Superior temporal gyrus (tissue), 1 donor: ENCODE measurements at regions not wholly inside any gene's neighbourhood (a gene's known extent, or its start where the extent isn't known, plus 50 kb on each side); places are given as distances from the start of the nearest gene placed in this dataset.
"Not testable (repeated sequence)": the region's sequence is repeated elsewhere in the genome, so short reads cannot be mapped to it uniquely, and the experiment has no call there.

Experiments
- DNase-seq: peaks from one replicate; pipeline ENCODE4 v3.0.0-alpha.2; 2016; ENCODE audit errors: extremely low spot score

DNA sequence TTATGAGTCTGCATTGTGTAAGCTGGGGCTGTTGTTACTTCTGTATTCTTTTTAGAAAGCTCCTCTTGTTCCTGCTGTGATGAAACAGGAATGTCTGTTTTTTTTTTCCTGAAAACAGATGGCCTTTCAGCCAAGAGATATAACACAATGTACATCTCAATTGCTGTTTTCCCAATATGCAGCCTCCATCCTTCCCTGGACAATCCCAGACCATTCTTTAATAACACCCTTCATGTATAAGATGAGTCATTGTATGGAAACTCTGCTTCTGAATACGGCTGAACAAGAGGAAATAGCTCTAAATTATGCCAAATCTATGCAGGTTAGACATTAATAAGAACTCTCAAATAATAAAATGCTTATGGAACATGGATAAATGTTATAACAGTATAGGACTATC, 60.2 kb upstream of the LRRC4C start:
- no peak for DNase-seq

GRCh38 chr11:41522391-41522790, 62.9 kb upstream of the LRRC4C start:
- DNase-seq = no peak

DNA sequence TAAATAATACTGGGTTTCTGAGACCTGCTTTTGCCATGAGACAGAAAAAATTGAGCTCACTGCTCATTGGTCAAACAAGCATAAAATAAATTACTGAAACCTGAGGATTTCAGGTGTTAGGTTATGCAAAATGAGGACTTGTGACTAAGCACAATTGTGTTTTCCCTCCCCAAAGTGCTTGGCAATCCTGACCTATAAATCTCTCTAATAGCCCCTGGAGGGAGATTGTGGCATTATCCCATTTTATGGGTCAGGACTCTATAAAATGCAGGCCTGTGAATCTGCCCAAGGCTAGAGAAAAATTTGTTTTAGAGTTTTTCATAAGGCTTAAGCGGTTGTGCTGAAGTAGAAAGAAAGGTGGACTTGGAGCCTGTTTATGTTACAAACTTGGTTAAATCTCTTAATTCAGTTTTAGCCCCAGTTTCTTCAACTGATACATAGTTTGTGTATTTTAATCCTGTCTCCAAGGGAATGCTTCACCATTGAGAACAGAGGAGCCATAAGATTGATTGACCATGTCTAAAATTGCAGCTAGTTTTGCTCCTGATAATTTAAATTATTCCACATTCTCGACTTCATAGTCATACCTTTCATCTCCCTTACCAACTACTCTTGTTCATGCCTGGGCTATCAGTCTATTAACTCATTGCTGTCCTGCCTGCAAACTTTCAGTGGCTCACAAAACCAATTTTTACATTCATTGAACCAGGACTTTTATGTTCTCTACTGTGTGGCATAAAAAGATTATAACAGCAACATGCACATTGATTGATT, 63.6 kb upstream of the LRRC4C start:
- DNase-seq = no peak

DNA sequence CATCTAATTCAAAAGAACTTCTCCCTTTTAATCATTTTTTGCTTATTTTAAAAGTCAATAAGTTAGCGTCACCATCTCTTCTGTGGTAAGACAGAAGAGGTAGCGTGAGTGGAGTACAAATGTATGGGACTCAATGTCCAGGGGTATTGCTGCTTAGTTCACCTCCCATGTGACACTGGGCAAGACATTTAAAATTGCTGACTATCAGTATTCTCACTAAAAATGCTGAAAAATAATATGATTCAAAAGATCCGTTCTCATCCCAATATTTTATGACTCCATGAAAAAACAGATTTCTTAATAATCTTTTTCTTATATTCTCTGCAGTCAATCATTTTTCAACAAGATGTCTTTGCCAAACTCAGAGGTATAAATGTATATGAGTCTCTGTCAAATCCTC, 68.1 kb upstream of the LRRC4C start:
- DNase-seq = no peak

DNA sequence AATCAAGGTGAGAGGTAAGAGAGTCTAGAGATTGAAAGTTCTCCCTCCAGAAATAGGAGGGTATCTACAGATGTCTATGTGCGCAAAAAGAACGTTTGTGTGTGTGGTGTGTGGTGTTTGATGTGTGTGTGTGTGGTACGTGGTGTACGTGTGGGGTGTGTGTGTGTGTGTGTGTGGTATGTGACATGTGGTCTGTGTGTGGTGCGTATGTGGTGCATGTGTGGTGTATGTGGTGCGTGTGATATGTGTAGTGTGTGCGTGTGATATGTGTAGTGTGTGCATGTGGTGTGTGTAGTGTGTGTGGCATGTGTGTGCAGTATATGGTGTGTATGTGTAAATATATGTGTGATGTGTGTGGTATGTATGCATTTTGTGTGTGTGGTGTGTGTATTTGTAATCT, 73.0 kb upstream of the LRRC4C start:
- no peak for DNase-seq

GRCh38 chr11:41533761-41534160, 74.3 kb upstream of the LRRC4C start:
- no peak for DNase-seq

- DNase-seq = peak; percentile 29
Measured at GRCh38 chr11:41534391-41534790, 74.9 kb upstream of the LRRC4C start.

DNA sequence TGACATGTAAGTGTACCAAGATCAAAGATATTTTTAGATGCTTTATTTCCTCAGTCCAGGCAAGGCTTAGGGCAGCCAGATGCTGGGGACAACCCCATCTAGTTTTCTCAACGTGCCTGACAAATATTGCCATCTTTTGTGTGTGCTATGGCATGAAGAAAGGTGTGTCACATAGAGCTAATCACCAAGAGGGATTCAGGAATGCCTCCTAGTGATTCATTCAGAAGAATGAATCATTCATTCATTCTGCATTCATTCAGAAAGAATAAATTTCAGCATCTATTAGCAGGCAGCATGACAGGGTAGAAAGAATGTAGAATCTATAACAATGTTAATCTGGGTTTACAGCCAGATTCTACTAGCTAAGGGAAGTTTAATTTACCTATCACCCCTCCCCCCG, 75.4 kb upstream of the LRRC4C start:
- no peak for DNase-seq

- no peak for DNase-seq
Measured at GRCh38 chr11:41536021-41536568, 76.6 kb upstream of the LRRC4C start.

- not testable (repeated sequence) for DNase-seq
Measured at GRCh38 chr11:41544902-41545301, 85.5 kb upstream of the LRRC4C start.

- no peak for DNase-seq
Measured at GRCh38 chr11:41578421-41579051, 119.1 kb upstream of the LRRC4C start.

DNA sequence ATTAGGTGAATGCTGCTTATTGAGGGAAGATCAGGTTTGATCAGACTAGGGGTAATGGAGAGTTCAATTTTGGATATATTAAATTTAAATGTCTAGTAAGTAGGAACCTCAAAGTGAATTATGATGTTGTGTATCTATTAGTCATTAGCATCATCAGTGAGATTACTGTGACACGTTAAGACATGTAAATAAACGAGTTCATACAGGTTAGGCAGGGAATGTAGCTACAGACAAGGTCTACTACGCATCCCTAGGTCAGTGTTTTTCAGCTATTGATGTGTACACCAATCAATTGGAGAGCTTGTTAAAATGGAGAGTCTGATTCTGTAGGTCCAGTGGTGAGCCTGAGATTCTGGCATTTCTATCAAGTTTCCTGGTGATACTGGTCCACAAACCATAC, 120.1 kb upstream of the LRRC4C start:
- DNase-seq = no peak

DNA sequence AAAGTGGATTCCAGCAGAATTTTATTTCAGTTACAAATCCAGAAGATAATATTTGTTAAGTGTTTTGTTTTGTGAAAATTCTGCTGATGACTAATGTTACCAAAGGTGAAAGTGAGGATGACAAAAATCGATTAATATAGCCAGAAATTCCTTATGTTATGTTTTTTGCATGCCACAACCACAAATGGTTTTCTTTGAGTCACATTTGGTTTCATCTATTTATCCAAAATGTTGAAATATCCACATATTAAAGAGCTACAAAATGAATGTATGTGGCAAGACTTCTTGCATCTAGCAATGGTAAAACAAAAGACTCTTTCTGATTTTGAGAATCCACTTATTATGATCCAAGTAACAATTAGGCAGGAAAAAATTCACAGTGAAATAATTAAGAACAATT, 150.1 kb upstream of the LRRC4C start:
- DNase-seq = no peak

DNA sequence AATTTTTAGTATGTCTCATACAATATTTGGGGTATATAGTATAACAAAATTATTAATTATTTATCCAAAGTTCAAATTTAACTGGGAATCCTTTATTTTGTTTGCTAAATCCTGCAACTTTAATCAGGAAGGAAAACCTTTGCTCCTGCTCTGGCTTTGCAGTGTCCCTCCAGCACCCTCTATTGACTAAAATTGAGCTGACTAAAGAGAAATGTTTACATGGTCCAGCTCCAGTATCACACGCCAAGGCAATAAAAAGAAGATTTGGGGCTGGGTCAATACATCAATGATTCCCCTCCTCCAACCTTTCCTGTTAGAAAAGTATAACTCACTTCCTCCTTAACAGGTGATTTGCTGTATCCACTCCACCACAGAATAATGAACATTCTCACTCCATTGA, 153.0 kb upstream of the LRRC4C start:
- no peak for DNase-seq

- no peak for DNase-seq
Measured at GRCh38 chr11:41613326-41613725, 153.9 kb upstream of the LRRC4C start.

DNA sequence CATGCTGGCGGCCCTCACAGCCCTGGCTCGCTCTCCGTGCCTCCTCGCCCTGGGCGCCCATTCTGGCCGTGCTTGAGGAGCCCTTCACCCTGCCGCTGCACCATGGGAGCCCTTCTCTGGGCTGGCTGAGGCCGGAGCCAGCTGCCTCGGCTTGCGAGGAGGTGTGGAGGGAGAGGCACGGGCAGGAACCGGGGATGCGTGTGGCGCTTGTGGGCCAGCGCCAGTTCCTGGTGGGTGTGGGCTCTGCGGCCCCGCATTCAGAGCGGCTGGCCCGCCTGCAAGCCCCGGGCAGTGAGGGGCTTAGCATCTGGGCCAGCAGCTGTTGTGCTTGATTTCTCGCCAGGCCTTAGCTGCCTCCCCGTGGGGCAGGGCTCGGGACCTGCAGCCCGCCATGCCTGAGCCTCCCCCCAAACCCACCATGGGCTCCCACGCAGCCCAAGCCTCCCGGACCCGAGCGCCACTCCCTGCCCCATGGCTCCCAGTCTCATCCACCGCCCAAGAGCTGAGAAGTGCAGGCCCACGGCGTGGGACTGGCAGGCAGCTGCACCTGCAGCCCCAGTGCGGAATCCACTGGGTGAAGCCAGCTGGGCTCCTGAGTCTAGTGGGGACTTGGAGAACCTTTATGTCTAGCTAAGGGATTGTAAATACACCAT, 163.4 kb upstream of the LRRC4C start:
- DNase-seq = no peak

- no peak for DNase-seq
Measured at GRCh38 chr11:41659985-41660384, 200.5 kb upstream of the LRRC4C start.

DNA sequence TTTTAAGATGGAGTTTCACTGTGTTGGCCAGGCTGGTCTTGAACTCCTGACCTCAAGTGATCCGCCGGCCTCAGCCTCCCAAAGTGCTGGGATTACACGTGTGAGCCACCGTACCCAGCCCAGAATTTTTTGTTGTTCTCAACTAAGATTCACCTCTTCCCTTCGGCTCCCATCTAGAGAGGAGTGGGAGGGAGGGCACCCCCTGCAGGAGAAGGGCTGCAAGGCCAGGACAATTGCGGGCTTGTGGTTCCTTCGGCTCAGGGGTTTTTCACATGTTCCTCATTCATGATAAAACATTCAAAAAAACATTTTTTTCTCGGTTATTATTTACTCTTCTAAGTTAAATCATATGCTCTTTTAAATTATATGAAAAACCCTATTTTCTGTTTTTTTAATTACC, 201.1 kb upstream of the LRRC4C start:
- DNase-seq = no peak

GRCh38 chr11:41665441-41666360, 206.2 kb upstream of the LRRC4C start:
- no peak for DNase-seq

GRCh38 chr11:41666951-41667653, 207.7 kb upstream of the LRRC4C start:
- DNase-seq = no peak

DNA sequence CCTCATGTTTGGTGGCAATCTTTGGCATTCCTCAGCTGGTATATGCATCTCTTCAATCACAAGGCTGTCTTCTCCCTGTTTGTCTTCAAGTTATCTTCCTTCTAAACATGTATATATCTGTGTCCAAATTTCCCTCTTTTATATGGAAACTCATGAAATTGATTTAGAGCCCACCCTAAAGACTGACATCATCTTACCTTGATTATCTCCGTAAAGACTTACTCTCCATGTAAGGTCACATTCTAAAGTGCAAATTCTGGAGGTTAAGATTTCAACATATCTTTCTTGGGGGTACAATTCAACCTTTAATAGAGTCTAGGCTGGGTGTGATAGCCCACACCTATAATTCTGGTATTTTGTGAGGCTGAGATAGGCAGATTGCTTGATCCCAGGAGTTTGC, 215.8 kb upstream of the LRRC4C start:
- no peak for DNase-seq
